HL-60 (cell line): ENCODE measurements at regions not wholly inside any gene's neighbourhood (a gene's known extent, or its start where the extent isn't known, plus 50 kb on each side); places are given as distances from the start of the nearest gene placed in this dataset.

Experiments
- POLR2AphosphoS5 ChIP-seq: IDR thresholded peaks from 2 replicates; pipeline ENCODE4 v1.6.1; 2012; ENCODE audit warnings: low read depth
- REST ChIP-seq: IDR thresholded peaks from 2 replicates; pipeline ENCODE4 v1.6.1; 2012; ENCODE audit warnings: low read depth; ENCODE audit not compliant: insufficient replicate concordance
- TF ChIP-seq, protein P1 (sequence below): IDR thresholded peaks from one replicate; pipeline ENCODE4 v1.5.1; 2011; ENCODE audit warnings: low read length, control low read depth, inconsistent platforms; ENCODE audit not compliant: insufficient read depth

DNA sequence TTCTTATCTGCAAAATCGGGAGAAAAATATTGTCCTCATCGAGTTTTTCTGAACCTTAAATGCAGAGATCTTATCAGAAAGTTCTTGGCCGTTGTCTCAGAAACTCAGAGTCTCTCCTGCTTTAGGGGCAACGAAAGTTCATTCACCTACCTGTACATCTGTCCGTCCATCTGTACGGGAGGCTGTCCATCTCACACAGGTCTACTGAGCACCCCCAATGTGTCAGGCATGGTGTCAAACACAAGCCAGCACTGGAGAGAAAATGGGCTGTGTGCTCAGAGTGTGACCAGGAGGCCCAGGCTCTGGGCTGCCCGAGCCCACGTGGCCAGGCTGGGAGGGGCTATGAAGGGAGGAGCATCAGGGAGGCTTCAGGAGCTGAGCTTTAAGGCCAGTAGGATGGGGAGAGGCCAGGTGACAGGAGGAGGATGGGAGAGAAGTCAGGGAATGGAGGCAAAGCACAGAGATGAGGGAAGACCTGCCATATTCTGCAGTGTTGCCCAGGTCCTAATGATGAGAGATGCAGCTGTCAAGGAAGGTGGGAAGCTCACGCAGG lies 62.4 kb upstream of the MYEOV start:
- TF ChIP-seq, protein P1, sequence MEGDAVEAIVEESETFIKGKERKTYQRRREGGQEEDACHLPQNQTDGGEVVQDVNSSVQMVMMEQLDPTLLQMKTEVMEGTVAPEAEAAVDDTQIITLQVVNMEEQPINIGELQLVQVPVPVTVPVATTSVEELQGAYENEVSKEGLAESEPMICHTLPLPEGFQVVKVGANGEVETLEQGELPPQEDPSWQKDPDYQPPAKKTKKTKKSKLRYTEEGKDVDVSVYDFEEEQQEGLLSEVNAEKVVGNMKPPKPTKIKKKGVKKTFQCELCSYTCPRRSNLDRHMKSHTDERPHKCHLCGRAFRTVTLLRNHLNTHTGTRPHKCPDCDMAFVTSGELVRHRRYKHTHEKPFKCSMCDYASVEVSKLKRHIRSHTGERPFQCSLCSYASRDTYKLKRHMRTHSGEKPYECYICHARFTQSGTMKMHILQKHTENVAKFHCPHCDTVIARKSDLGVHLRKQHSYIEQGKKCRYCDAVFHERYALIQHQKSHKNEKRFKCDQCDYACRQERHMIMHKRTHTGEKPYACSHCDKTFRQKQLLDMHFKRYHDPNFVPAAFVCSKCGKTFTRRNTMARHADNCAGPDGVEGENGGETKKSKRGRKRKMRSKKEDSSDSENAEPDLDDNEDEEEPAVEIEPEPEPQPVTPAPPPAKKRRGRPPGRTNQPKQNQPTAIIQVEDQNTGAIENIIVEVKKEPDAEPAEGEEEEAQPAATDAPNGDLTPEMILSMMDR, result no peak
- no peak for TF ChIP-seq POLR2AphosphoS5
- no peak for TF ChIP-seq REST
